A673 (cell line): ENCODE measurements at regions not wholly inside any gene's neighbourhood (a gene's known extent, or its start where the extent isn't known, plus 50 kb on each side); places are given as distances from the start of the nearest gene placed in this dataset.

Experiments
- EZH2 ChIP-seq: fragments of 200-600 bp; sonication (generic); IDR thresholded peaks from 2 replicates; pipeline ENCODE4 v1.6.1; 2017; ENCODE audit warnings: borderline replicate concordance, low read depth, mild to moderate bottlenecking, mixed read lengths, antibody characterized with exemption, low read length; ENCODE audit not compliant: poor library complexity, severe bottlenecking
- TF ChIP-seq, protein P1 (sequence below): fragments of 300-800, 200-600 bp; sonication (generic); conservative IDR thresholded peaks from 2 replicates; pipeline ENCODE4 v1.5.1; 2017; ENCODE audit warnings: low read depth, mild to moderate bottlenecking, antibody characterized with exemption, low read length, moderate library complexity, mixed read lengths

DNA sequence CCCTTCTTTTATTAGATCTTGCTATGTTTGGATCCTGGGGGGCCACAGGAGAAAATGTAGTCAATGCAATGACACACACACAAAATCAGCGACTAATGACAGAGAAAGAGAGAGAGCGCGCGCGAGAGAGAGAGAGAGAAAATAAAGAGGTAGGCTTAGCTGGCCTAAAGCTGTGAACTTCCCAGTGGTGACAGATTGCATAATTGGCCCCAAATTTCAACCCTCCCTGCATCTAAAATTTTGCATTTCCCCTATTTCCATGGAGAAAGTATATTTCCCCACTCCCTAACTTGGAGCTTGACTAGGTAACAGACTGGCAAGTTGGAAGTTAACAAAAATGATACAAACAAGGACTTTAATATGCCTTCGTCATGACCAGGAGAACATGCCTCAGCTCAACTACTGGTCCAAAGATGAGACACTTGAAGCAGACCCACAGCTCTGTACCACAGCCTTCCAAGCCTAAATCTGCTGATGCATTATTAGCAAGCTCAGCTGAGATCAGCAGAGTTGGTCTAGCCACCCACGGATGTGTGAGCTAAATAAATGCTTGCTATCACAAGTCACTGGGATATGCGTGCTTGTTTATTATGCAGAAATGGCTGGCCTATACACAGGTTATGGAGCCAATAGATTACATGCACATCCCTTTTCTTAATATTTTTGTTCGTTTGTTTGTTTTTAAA lies 118.1 kb upstream of the PRDM1 start:
- TF ChIP-seq, protein P1, sequence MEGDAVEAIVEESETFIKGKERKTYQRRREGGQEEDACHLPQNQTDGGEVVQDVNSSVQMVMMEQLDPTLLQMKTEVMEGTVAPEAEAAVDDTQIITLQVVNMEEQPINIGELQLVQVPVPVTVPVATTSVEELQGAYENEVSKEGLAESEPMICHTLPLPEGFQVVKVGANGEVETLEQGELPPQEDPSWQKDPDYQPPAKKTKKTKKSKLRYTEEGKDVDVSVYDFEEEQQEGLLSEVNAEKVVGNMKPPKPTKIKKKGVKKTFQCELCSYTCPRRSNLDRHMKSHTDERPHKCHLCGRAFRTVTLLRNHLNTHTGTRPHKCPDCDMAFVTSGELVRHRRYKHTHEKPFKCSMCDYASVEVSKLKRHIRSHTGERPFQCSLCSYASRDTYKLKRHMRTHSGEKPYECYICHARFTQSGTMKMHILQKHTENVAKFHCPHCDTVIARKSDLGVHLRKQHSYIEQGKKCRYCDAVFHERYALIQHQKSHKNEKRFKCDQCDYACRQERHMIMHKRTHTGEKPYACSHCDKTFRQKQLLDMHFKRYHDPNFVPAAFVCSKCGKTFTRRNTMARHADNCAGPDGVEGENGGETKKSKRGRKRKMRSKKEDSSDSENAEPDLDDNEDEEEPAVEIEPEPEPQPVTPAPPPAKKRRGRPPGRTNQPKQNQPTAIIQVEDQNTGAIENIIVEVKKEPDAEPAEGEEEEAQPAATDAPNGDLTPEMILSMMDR = no peak
- no peak for TF ChIP-seq EZH2
